HCT116 (cell line): ENCODE measurements at regions not wholly inside any gene's neighbourhood (a gene's known extent, or its start where the extent isn't known, plus 50 kb on each side); places are given as distances from the start of the nearest gene placed in this dataset.

ENCODE experiments used
- CBX3 ChIP-seq: IDR thresholded peaks from 2 replicates; pipeline ENCODE4 v1.6.1; 2012; ENCODE audit warnings: low read depth
- CEBPB ChIP-seq: IDR thresholded peaks from 2 replicates; pipeline ENCODE4 v1.6.1; 2012; ENCODE audit warnings: low read depth
- CTCF ChIP-seq, 3 experiments: fragments of 200-600 bp in 1 of 3; sonication (generic) in 1 of 3; IDR thresholded peaks in 2 of 3; conservative IDR thresholded peaks in 1 of 3; 2 replicates each; pipeline ENCODE4 v1.5.1; 2012 to 2017; ENCODE audit warnings: low read depth in 2 of 3, low read length in 2 of 3, antibody characterized with exemption in 1 of 3, borderline replicate concordance in 1 of 3, control low read depth in 1 of 3, mild to moderate bottlenecking in 1 of 3, mixed read lengths in 1 of 3, mixed run types in 1 of 3, moderate library complexity in 1 of 3; ENCODE audit not compliant: insufficient read depth in 1 of 3
- EZH2 ChIP-seq: fragments of 200-600 bp; sonication (generic); IDR thresholded peaks from 2 replicates; pipeline ENCODE4 v1.6.1; 2017; ENCODE audit warnings: antibody characterized with exemption, mixed run types
- MAX ChIP-seq: IDR thresholded peaks from 2 replicates; pipeline ENCODE4 v1.6.1; 2012
- RAD21 ChIP-seq: IDR thresholded peaks from 2 replicates; pipeline ENCODE4 v1.6.1; 2012; ENCODE audit warnings: low read depth, mild to moderate bottlenecking
- REST ChIP-seq: IDR thresholded peaks from 2 replicates; pipeline ENCODE4 v1.6.1; 2012; ENCODE audit warnings: low read depth
- TCF7L2 ChIP-seq: IDR thresholded peaks from 2 replicates; pipeline ENCODE4 v1.7.0; 2011; ENCODE audit warnings: borderline replicate concordance, inconsistent platforms; ENCODE audit not compliant: insufficient read depth, insufficient read length; ENCODE audit errors: extremely low read depth
- YY1 ChIP-seq: IDR thresholded peaks from 2 replicates; pipeline ENCODE4 v1.6.1; 2011; ENCODE audit warnings: low read length, low read depth, moderate library complexity, mild to moderate bottlenecking; ENCODE audit not compliant: insufficient replicate concordance; ENCODE audit errors: extremely low read depth

GRCh38 chr10:33524966-33525365, 190.5 kb upstream of the NRP1 start:
- TF ChIP-seq EZH2 (no peak), TCF7L2 (no peak), CTCF (IDR thresholded peaks at IDR 0.05 in 2 of 3, conservative IDR thresholded peaks at IDR 0.05 in 1 of 3; ENCODE audit: borderline replicate concordance in 1 of 3, insufficient read depth in 1 of 3, low read depth in 2 of 3, low read length in 2 of 3) (no peak), CEBPB (no peak), MAX (no peak), CBX3 (no peak), RAD21 (no peak), YY1 (no peak), REST (no peak)
